ENCODE measurements at regions not wholly inside any gene's neighbourhood (a gene's known extent, or its start where the extent isn't known, plus 50 kb on each side); places are given as distances from the start of the nearest gene placed in this dataset.

DNA sequence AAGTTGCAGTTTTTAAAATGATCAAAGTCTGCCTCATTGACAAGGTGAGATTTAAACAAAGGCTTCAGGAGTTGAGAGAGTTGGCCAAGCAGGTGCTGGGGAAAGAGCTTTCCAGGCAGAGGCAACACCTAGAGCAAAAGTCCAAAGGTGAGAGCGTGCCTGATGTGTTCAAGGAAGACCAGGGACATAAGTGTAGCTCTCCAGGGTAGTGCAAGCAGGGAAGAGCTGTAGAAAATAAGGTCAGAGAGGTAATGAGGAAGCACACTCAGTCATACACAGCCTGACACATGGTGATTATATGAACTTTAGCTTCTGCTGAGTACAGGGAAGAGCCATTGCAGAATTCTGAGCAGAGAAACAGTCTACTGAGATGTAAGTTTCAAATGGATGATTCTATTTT is 265.0 kb upstream of the NWD2 start:
- TF ChIP-seq, protein P1, sequence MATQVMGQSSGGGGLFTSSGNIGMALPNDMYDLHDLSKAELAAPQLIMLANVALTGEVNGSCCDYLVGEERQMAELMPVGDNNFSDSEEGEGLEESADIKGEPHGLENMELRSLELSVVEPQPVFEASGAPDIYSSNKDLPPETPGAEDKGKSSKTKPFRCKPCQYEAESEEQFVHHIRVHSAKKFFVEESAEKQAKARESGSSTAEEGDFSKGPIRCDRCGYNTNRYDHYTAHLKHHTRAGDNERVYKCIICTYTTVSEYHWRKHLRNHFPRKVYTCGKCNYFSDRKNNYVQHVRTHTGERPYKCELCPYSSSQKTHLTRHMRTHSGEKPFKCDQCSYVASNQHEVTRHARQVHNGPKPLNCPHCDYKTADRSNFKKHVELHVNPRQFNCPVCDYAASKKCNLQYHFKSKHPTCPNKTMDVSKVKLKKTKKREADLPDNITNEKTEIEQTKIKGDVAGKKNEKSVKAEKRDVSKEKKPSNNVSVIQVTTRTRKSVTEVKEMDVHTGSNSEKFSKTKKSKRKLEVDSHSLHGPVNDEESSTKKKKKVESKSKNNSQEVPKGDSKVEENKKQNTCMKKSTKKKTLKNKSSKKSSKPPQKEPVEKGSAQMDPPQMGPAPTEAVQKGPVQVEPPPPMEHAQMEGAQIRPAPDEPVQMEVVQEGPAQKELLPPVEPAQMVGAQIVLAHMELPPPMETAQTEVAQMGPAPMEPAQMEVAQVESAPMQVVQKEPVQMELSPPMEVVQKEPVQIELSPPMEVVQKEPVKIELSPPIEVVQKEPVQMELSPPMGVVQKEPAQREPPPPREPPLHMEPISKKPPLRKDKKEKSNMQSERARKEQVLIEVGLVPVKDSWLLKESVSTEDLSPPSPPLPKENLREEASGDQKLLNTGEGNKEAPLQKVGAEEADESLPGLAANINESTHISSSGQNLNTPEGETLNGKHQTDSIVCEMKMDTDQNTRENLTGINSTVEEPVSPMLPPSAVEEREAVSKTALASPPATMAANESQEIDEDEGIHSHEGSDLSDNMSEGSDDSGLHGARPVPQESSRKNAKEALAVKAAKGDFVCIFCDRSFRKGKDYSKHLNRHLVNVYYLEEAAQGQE (IDR thresholded peaks at IDR 0.05; ENCODE audit: borderline replicate concordance): no peak
- TF ChIP-seq, protein P2, sequence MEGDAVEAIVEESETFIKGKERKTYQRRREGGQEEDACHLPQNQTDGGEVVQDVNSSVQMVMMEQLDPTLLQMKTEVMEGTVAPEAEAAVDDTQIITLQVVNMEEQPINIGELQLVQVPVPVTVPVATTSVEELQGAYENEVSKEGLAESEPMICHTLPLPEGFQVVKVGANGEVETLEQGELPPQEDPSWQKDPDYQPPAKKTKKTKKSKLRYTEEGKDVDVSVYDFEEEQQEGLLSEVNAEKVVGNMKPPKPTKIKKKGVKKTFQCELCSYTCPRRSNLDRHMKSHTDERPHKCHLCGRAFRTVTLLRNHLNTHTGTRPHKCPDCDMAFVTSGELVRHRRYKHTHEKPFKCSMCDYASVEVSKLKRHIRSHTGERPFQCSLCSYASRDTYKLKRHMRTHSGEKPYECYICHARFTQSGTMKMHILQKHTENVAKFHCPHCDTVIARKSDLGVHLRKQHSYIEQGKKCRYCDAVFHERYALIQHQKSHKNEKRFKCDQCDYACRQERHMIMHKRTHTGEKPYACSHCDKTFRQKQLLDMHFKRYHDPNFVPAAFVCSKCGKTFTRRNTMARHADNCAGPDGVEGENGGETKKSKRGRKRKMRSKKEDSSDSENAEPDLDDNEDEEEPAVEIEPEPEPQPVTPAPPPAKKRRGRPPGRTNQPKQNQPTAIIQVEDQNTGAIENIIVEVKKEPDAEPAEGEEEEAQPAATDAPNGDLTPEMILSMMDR (IDR thresholded peaks at IDR 0.05; ENCODE audit: poor library complexity, severe bottlenecking): no peak
- TF ChIP-seq RAD21 (conservative IDR thresholded peaks at IDR 0.05): no peak
- no peak for TF ChIP-seq EP300 (conservative IDR thresholded peaks at IDR 0.05; ENCODE audit: poor library complexity, severe bottlenecking)

Data from neural cell (in vitro differentiated cells).